ENCODE measurements at regions not wholly inside any gene's neighbourhood (a gene's known extent, or its start where the extent isn't known, plus 50 kb on each side); places are given as distances from the start of the nearest gene placed in this dataset.
A peak's percentile ranks its signal among the peaks of the same experiment; 100 is the strongest.

- Mint-ChIP-seq H3K27ac (no peak overlapping the region), H3K27me3 (no peaks in the 10 kb centered on the region), H3K4me3 (no peak overlapping the region)
Observed at GRCh38 chr9:129344641-129345495, 166.8 kb upstream of the IER5L start.

DNA sequence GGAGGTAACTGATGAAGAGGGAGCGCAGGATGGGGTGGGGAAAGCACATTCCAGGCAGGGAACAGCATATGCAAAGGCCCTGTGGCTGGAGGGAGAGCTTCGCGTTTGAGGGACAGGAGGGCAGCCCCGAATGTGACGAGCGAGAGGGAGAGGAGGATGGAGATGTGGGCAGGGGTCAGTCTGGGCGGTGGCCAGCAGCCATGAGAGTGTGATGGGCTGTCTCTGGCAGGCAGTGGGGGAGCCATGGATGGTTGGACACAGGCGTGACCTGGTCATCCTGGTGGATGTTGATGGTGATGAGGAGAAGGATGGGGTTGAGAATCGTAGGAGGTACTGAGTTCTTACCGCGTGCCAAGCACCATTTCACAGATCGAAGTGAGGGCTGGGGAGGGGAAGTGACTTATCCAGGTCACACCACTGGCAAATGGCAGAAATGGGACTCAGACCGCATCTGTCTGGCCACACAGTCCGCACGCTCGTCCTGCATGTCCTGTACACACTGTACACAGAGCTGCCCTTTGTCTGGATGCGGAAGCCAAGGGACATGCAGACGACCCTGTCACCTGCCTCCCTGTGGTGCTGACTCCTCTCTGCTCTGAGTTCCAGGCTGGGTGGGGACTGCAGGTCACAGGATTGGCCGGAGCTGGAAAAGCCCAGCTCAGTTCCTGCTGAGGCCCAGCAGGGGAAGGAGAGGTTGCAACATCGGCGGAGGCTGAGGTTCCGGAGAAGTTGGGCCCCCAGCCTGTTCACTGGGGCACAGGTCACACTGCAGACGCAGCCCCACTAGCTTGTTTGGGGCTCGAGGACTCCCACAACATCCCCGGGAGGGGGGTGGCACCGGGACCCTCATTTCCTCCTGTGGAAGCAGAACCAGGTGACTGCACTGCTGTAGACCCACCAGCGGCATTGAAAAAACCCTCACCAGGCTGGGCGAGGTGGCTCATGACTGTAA is 165.6 kb upstream of the IER5L start:
- Histone ChIP-seq H3K27ac (ENCODE audit: low read depth in 1 of 2, low read length in 2 of 2) (no peak overlapping the region), H3K36me3 (ENCODE audit: insufficient read depth, low read length) (no peaks in the 10 kb centered on the region), H3K9me3 (ENCODE audit: control insufficient read depth in 1 of 2, insufficient read depth in 1 of 2, low read length in 2 of 2) (no peaks in the 10 kb centered on the region), H3K27me3 (ENCODE audit: control insufficient read depth in 1 of 2, insufficient read depth in 2 of 2, low read length in 2 of 2) (no peaks in the 10 kb centered on the region), H3K4me1 (ENCODE audit: insufficient read depth, low read length) (peaks cover 8% of the 10 kb centered on the region), H3K4me3 (ENCODE audit: low read length) (no peak overlapping the region)
- Mint-ChIP-seq H3K27ac (no peak overlapping the region), H3K36me3 (ENCODE audit: low read depth) (no peaks in the 10 kb centered on the region), H3K4me3 (no peak overlapping the region), H3K9me3 (no peaks in the 10 kb centered on the region), H3K4me1 (ENCODE audit: low read depth) (no peaks in the 10 kb centered on the region), H3K27me3 (no peaks in the 10 kb centered on the region)
- DNase-seq (peak in 2 of 14 experiments; percentile 67 to 78), ATAC-seq (ENCODE audit: poor library complexity) (no peak)
- ChIA-PET CTCF (interaction anchor here (0.8 kb wide), 1 partner anchor 265 kb away, joined by 3 read pairs; no protein-coding TSS in a partner anchor), POLR2A (no interaction called here)
- intact Hi-C loops (cut with DNase I, micrococcal nuclease) = no loop called here
- no peak for TF ChIP-seq CTCF (IDR thresholded peaks at IDR 0.05)

More at GRCh38 chr9:129344641-129345495, 166.8 kb upstream of the IER5L start:
- Histone ChIP-seq H3K36me3 (ENCODE audit: insufficient read depth, low read length) (no peaks in the 10 kb centered on the region), H3K27ac (ENCODE audit: low read depth in 1 of 2, low read length in 2 of 2) (no peak overlapping the region), H3K9me3 (ENCODE audit: control insufficient read depth in 1 of 2, insufficient read depth in 1 of 2, low read length in 2 of 2) (no peaks in the 10 kb centered on the region), H3K27me3 (ENCODE audit: control insufficient read depth in 1 of 2, insufficient read depth in 2 of 2, low read length in 2 of 2) (no peaks in the 10 kb centered on the region), H3K4me3 (ENCODE audit: low read length) (no peak overlapping the region), H3K4me1 (ENCODE audit: insufficient read depth, low read length) (peaks cover 8% of the 10 kb centered on the region)
- POLR2A ChIA-PET = interaction anchor here (1.1 to 1.2 kb wide), 2 partner anchors 10 to 24 kb away, joined by 3 read pairs; no protein-coding TSS in a partner anchor
- no peaks in the 10 kb centered on the region for H3K36me3 Mint-ChIP-seq (ENCODE audit: low read depth)
- ATAC-seq (ENCODE audit: poor library complexity) = no peak
- DNase-seq = no peak
- intact Hi-C loops (cut with DNase I, micrococcal nuclease) = no loop called here
- H3K9me3 Mint-ChIP-seq = no peaks in the 10 kb centered on the region
- CTCF ChIA-PET = no interaction called here
- no peaks in the 10 kb centered on the region for H3K4me1 Mint-ChIP-seq (ENCODE audit: low read depth)
- no peak for TF ChIP-seq CTCF (IDR thresholded peaks at IDR 0.05)

DNA sequence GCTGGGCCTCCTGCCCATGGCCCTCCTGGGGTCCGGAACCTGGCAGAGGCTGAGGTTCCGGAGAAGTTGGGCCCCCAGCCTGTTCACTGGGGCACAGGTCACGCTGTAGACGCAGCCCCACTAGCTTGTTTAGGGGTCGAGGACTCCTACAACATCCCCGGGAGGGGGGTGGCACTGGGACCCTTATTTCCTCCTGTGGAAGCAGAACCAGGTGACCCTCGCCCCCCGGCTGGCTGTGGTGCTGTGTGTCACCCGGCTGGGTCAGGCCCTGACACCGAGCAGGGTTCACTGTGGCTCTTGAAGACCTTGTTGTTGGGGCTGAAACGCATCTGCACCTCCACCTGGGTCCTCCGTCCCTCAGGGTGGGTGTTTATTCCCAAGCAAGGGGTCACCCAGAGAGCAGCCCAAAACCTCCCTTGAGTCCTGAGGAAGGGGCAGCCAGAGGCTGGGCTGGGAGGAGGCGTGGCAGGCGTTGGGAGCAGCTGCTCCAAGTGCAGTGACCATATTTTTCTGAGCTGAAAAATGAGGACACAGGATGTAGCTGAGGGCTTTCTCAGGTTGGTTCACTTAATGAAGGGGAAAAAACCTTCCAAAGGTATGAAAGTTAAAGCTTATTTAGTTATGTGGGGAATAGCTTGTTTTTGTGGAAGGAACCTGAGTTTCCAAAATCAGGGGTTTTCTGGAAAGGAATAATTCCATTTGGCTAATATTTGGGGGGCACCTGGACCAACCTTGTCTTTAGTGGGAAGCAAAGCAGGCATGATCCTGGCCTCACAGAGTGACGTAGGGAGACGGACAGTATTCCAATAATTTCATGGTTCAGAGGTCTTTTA is 164.7 kb upstream of the IER5L start:
- no peaks in the 10 kb centered on the region for H3K36me3 Mint-ChIP-seq (ENCODE audit: low read depth)
- H3K4me1 ChIP-seq (ENCODE audit: insufficient read depth, low read length) = peaks cover 7% of the 10 kb centered on the region
- H3K27ac Mint-ChIP-seq = no peak overlapping the region

More for the DNA sequence above, 164.7 kb upstream of the IER5L start:
- CTCF ChIA-PET = interaction anchor here (0.8 kb wide), 1 partner anchor 266 kb away, joined by 3 read pairs; no protein-coding TSS in a partner anchor
- Mint-ChIP-seq H3K27me3 (no peaks in the 10 kb centered on the region), H3K9me3 (no peaks in the 10 kb centered on the region), H3K4me1 (ENCODE audit: low read depth) (no peaks in the 10 kb centered on the region), H3K4me3 (no peak overlapping the region)
- Histone ChIP-seq H3K27ac (ENCODE audit: low read depth in 1 of 2, low read length in 2 of 2) (no peak overlapping the region), H3K4me3 (ENCODE audit: low read length) (no peak overlapping the region), H3K9me3 (ENCODE audit: control insufficient read depth in 1 of 2, insufficient read depth in 1 of 2, low read length in 2 of 2) (no peaks in the 10 kb centered on the region), H3K36me3 (ENCODE audit: insufficient read depth, low read length) (no peaks in the 10 kb centered on the region), H3K27me3 (ENCODE audit: control insufficient read depth in 1 of 2, insufficient read depth in 2 of 2, low read length in 2 of 2) (no peaks in the 10 kb centered on the region)
- POLR2A ChIA-PET = no interaction called here
- TF ChIP-seq CTCF (IDR thresholded peaks at IDR 0.05) = no peak
- intact Hi-C loops (cut with DNase I, micrococcal nuclease) = no loop called here
- DNase-seq = no peak
- ATAC-seq (ENCODE audit: poor library complexity) = no peak

Measured in CD4-positive, alpha-beta T cell (primary cell).